SK-N-SH treated with all-trans-retinoic acid at 6 μM for 48 hours (cell line): ENCODE measurements at regions not wholly inside any gene's neighbourhood (a gene's known extent, or its start where the extent isn't known, plus 50 kb on each side); places are given as distances from the start of the nearest gene placed in this dataset.

Experiments
- CSDC2 ChIP-seq: fragments of 250-450 bp; sonication (Bioruptor Pico); IDR thresholded peaks from 2 replicates; pipeline ENCODE4 v1.5.0; 2020; ENCODE audit warnings: mild to moderate bottlenecking, moderate library complexity
- GLIS3 ChIP-seq: fragments of 250-450 bp; sonication (Bioruptor Pico); IDR thresholded peaks from 2 replicates; pipeline ENCODE4 v1.5.0; 2020; ENCODE audit warnings: mild to moderate bottlenecking, moderate library complexity
- PPARA ChIP-seq: fragments of 250-450 bp; sonication (Bioruptor Pico); IDR thresholded peaks from 2 replicates; pipeline ENCODE4 v1.5.0; 2020; ENCODE audit warnings: mild to moderate bottlenecking, borderline replicate concordance
- RARB ChIP-seq: fragments of 250-450 bp; sonication (Bioruptor Pico); IDR thresholded peaks from 2 replicates; pipeline ENCODE4 v1.8.0; 2021; ENCODE audit warnings: mild to moderate bottlenecking, moderate library complexity
- TCF4 ChIP-seq: fragments of 250-450 bp; sonication (Bioruptor Pico); IDR thresholded peaks from 2 replicates; pipeline ENCODE4 v1.8.0; 2021; ENCODE audit warnings: mild to moderate bottlenecking, moderate library complexity, borderline replicate concordance
- ZFP3 ChIP-seq: fragments of 250-450 bp; sonication (Bioruptor Pico); IDR thresholded peaks from 2 replicates; pipeline ENCODE4 v1.5.0; 2020; ENCODE audit warnings: mild to moderate bottlenecking, moderate library complexity
- ZNF8 ChIP-seq: fragments of 450-650 bp; formaldehyde crosslinking; IDR thresholded peaks from 2 replicates; pipeline ENCODE4 v1.5.0; 2020; ENCODE audit warnings: mild to moderate bottlenecking, moderate library complexity
- TF ChIP-seq, protein P1 (sequence below): fragments of 250-450 bp; sonication (Bioruptor Pico); IDR thresholded peaks from 2 replicates; pipeline ENCODE4 v1.5.1; 2020; ENCODE audit warnings: low read depth, mild to moderate bottlenecking, moderate library complexity
- TF ChIP-seq, protein P2 (sequence below): fragments of 250-450 bp; sonication (Bioruptor Pico); IDR thresholded peaks from 2 replicates; pipeline ENCODE4 v1.5.1; 2021; ENCODE audit warnings: mild to moderate bottlenecking, moderate library complexity
- TF ChIP-seq, protein P3 (sequence below): fragments of 250-450 bp; sonication (Bioruptor Pico); IDR thresholded peaks from 2 replicates; pipeline ENCODE4 v1.8.0; 2020; ENCODE audit warnings: mild to moderate bottlenecking, moderate library complexity, borderline replicate concordance

DNA sequence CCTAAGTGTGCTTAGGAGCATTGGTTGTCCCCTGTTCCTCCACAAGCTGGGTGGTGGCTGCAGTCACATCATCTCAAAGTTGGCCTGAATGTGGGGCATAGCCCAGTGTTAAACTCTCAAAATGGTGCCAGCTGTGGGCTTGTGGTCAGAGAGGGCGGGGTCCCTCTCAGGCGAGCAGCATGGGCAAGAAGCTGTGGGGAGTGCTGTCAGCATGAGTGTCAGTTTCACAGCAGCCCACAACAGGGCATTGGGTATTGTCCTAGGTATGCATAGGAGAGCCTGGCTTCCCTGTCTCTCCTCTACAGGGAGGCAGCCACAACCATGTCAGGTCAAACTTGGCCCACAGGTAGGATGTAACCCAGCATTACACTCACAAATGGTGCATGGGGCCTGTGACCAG lies 285.6 kb upstream of the THSD7B start:
- TF ChIP-seq, protein P1, sequence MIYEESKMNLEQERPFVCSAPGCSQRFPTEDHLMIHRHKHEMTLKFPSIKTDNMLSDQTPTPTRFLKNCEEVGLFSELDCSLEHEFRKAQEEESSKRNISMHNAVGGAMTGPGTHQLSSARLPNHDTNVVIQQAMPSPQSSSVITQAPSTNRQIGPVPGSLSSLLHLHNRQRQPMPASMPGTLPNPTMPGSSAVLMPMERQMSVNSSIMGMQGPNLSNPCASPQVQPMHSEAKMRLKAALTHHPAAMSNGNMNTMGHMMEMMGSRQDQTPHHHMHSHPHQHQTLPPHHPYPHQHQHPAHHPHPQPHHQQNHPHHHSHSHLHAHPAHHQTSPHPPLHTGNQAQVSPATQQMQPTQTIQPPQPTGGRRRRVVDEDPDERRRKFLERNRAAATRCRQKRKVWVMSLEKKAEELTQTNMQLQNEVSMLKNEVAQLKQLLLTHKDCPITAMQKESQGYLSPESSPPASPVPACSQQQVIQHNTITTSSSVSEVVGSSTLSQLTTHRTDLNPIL (CRISPR knock-in tag), result no peak
- TF ChIP-seq TCF4 (CRISPR knock-in tag) (no peak), ZNF8 (CRISPR knock-in tag) (no peak), RARB (CRISPR knock-in tag) (no peak), CSDC2 (CRISPR knock-in tag) (no peak), GLIS3 (CRISPR knock-in tag) (no peak), ZFP3 (CRISPR knock-in tag) (no peak), PPARA (CRISPR knock-in tag) (no peak)
- TF ChIP-seq, protein P2, sequence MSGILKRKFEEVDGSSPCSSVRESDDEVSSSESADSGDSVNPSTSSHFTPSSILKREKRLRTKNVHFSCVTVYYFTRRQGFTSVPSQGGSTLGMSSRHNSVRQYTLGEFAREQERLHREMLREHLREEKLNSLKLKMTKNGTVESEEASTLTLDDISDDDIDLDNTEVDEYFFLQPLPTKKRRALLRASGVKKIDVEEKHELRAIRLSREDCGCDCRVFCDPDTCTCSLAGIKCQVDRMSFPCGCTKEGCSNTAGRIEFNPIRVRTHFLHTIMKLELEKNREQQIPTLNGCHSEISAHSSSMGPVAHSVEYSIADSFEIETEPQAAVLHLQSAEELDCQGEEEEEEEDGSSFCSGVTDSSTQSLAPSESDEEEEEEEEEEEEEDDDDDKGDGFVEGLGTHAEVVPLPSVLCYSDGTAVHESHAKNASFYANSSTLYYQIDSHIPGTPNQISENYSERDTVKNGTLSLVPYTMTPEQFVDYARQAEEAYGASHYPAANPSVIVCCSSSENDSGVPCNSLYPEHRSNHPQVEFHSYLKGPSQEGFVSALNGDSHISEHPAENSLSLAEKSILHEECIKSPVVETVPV (CRISPR knock-in tag), result no peak
- TF ChIP-seq, protein P3, sequence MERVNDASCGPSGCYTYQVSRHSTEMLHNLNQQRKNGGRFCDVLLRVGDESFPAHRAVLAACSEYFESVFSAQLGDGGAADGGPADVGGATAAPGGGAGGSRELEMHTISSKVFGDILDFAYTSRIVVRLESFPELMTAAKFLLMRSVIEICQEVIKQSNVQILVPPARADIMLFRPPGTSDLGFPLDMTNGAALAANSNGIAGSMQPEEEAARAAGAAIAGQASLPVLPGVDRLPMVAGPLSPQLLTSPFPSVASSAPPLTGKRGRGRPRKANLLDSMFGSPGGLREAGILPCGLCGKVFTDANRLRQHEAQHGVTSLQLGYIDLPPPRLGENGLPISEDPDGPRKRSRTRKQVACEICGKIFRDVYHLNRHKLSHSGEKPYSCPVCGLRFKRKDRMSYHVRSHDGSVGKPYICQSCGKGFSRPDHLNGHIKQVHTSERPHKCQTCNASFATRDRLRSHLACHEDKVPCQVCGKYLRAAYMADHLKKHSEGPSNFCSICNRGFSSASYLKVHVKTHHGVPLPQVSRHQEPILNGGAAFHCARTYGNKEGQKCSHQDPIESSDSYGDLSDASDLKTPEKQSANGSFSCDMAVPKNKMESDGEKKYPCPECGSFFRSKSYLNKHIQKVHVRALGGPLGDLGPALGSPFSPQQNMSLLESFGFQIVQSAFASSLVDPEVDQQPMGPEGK (CRISPR knock-in tag), result no peak
